Glutamatergic neuron (in vitro differentiated cells): ENCODE measurements at regions not wholly inside any gene's neighbourhood (a gene's known extent, or its start where the extent isn't known, plus 50 kb on each side); places are given as distances from the start of the nearest gene placed in this dataset.

Experiments
- DNase-seq: peaks from one replicate; pipeline ENCODE4 v3.0.0; 2022
- H3K27ac Mint-ChIP-seq: one replicate; pipeline ENCODE4 v1.8.0; 2020; ENCODE audit warnings: mild to moderate bottlenecking, mixed read lengths, inconsistent platforms; ENCODE audit not compliant: unreplicated experiment
- H3K27me3 Mint-ChIP-seq: one replicate; pipeline ENCODE4 v1.8.0; 2020; ENCODE audit warnings: mild to moderate bottlenecking, moderate library complexity, mixed read lengths, inconsistent platforms; ENCODE audit not compliant: unreplicated experiment
- H3K36me3 Mint-ChIP-seq: one replicate; pipeline ENCODE4 v1.8.0; 2020; ENCODE audit warnings: mild to moderate bottlenecking, mixed read lengths, inconsistent platforms; ENCODE audit not compliant: unreplicated experiment
- H3K4me1 Mint-ChIP-seq: one replicate; pipeline ENCODE4 v1.8.0; 2020; ENCODE audit warnings: mild to moderate bottlenecking, low read depth, mixed read lengths, inconsistent platforms; ENCODE audit not compliant: unreplicated experiment
- H3K4me3 Mint-ChIP-seq: one replicate; pipeline ENCODE4 v1.8.0; 2020; ENCODE audit warnings: mild to moderate bottlenecking, mixed read lengths, inconsistent platforms; ENCODE audit not compliant: unreplicated experiment
- H3K9me3 Mint-ChIP-seq: one replicate; pipeline ENCODE4 v1.8.0; 2020; ENCODE audit warnings: mild to moderate bottlenecking, moderate library complexity, mixed read lengths, inconsistent platforms; ENCODE audit not compliant: unreplicated experiment
- CTCF ChIP-seq: fragments of 200-600 bp; sonication (generic); IDR thresholded peaks from one replicate; pipeline ENCODE4 v1.5.0; 2021; ENCODE audit not compliant: partially characterized antibody, unreplicated experiment

- H3K27me3 Mint-ChIP-seq, result peaks cover 2% of the 10 kb centered on the region
- H3K9me3 Mint-ChIP-seq, result no peaks in the 10 kb centered on the region
- no peaks in the 10 kb centered on the region for H3K4me1 Mint-ChIP-seq
- H3K36me3 Mint-ChIP-seq, result no peaks in the 10 kb centered on the region
- TF ChIP-seq CTCF, result no peak
- DNase-seq, result no peak
- no peak overlapping the region for H3K27ac Mint-ChIP-seq
- no peak overlapping the region for H3K4me3 Mint-ChIP-seq
Measured at GRCh38 chr12:91594715-91595114, 412.1 kb upstream of the DCN start.

GRCh38 chr12:91591639-91591987, 409.0 kb upstream of the DCN start:
- Mint-ChIP-seq H3K9me3 (no peaks in the 10 kb centered on the region), H3K27ac (no peak overlapping the region), H3K4me3 (no peak overlapping the region), H3K27me3 (no peaks in the 10 kb centered on the region), H3K36me3 (no peaks in the 10 kb centered on the region), H3K4me1 (no peaks in the 10 kb centered on the region)
- no peak for DNase-seq
- TF ChIP-seq CTCF, result no peak

- Mint-ChIP-seq H3K4me3 (no peak overlapping the region), H3K27me3 (no peaks in the 10 kb centered on the region), H3K27ac (no peak overlapping the region), H3K4me1 (no peaks in the 10 kb centered on the region), H3K9me3 (no peaks in the 10 kb centered on the region), H3K36me3 (no peaks in the 10 kb centered on the region)
- DNase-seq, result no peak
- no peak for TF ChIP-seq CTCF
Measured at GRCh38 chr12:91590966-91591638, 408.5 kb upstream of the DCN start.

GRCh38 chr12:91588874-91589454, 406.3 kb upstream of the DCN start:
- Mint-ChIP-seq H3K4me1 (no peaks in the 10 kb centered on the region), H3K27ac (no peak overlapping the region), H3K36me3 (no peaks in the 10 kb centered on the region), H3K9me3 (no peaks in the 10 kb centered on the region), H3K4me3 (no peak overlapping the region), H3K27me3 (no peaks in the 10 kb centered on the region)
- TF ChIP-seq CTCF, result no peak
- no peak for DNase-seq

- no peaks in the 10 kb centered on the region for H3K9me3 Mint-ChIP-seq
- no peak for DNase-seq
- peaks cover 3% of the 10 kb centered on the region for H3K4me1 Mint-ChIP-seq
- no peak overlapping the region for H3K4me3 Mint-ChIP-seq
- H3K27me3 Mint-ChIP-seq, result no peaks in the 10 kb centered on the region
- H3K27ac Mint-ChIP-seq, result no peak overlapping the region
- no peaks in the 10 kb centered on the region for H3K36me3 Mint-ChIP-seq
- no peak for TF ChIP-seq CTCF
Measured at GRCh38 chr12:91586015-91586414, 403.4 kb upstream of the DCN start.
